Uterus (tissue), 3 donors: ENCODE measurements at regions not wholly inside any gene's neighbourhood (a gene's known extent, or its start where the extent isn't known, plus 50 kb on each side); places are given as distances from the start of the nearest gene placed in this dataset.

Experiments used
- DNase-seq, 2 donors: peaks; one replicate each; pipeline ENCODE4 v3.0.0-alpha.2; 2019 to 2020
- H3K27ac ChIP-seq, 2 donors: fragments of 200-600 bp; sonication (generic); 1 replicate in 1 of 2; 2 replicates in 1 of 2; pipeline ENCODE4 v1.5.1; 2016 to 2018
- H3K27me3 ChIP-seq, 2 donors: fragments of 200-600 bp; sonication (generic); one replicate each; pipeline ENCODE4 v1.5.1; 2018 to 2019; ENCODE audit warnings: control low read depth in 1 of 2
- H3K36me3 ChIP-seq, 2 donors: fragments of 200-600 bp; sonication (generic); one replicate each; pipeline ENCODE4 v1.5.1; 2019; ENCODE audit warnings: control low read depth in 1 of 2
- H3K4me1 ChIP-seq, 2 donors: fragments of 200-600 bp; sonication (generic); one replicate each; pipeline ENCODE4 v1.5.1; 2018 to 2019; ENCODE audit warnings: control low read depth in 1 of 2
- H3K4me3 ChIP-seq, 2 donors: fragments of 200-600 bp; sonication (generic); 1 replicate in 1 of 2; 2 replicates in 1 of 2; pipeline ENCODE4 v1.5.1; 2018 to 2019; ENCODE audit warnings: mild to moderate bottlenecking in 1 of 2
- H3K9me3 ChIP-seq, 2 donors: fragments of 200-600 bp; sonication (generic); one replicate each; pipeline ENCODE4 v1.5.1; 2019; ENCODE audit warnings: control low read depth in 1 of 2
- POLR2A ChIP-seq, 2 donors: fragments of 450-650 bp; IDR thresholded peaks; one replicate each; pipeline ENCODE4 v1.6.1; 2016; ENCODE audit warnings: antibody characterized with exemption in 2 of 2, mild to moderate bottlenecking in 1 of 2, moderate library complexity in 1 of 2
- intact Hi-C: fragments of 100-400 bp; cut with DNase I; formaldehyde crosslinking; loops from one replicate; pipeline ENCODE4 v1.15.1; 2023; ENCODE audit warnings: low total_unique reads
- TF ChIP-seq, protein P1 (sequence below), 4 experiments: fragments of 200-600 bp in 2 of 4; fragments of 450-650 bp in 2 of 4; sonication (generic) in 2 of 4; IDR thresholded peaks; one replicate each; pipeline ENCODE4 v1.5.1; 2016 to 2019; ENCODE audit warnings: antibody characterized with exemption in 4 of 4, mild to moderate bottlenecking in 2 of 4, moderate library complexity in 1 of 4
- donor health status: DM: yes; HTN: yes; CAD: no.

DNA sequence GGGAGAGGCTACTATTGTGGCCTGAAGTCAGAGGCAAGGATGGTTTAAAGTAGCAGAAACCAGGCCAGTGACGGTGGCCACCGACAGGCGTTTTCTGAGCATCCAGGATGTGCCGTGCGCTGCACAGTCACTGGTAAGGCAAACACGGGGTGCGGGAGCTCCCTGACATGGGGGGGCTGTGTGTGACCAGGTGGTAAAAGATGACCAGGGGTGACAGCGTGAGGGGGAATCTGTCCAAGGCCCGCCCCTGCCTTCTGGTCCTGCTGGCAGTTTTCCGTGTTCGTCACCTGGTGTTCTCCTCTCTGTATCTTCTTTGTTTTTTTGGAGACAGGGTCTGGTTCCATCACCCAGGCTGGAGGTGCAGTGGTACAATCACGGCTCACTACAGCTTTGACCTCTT, 167.4 kb downstream of the ICE1 start:
- intact Hi-C loops, result no loop called here
- no peaks in the 10 kb centered on the region for H3K27me3 ChIP-seq

DNA sequence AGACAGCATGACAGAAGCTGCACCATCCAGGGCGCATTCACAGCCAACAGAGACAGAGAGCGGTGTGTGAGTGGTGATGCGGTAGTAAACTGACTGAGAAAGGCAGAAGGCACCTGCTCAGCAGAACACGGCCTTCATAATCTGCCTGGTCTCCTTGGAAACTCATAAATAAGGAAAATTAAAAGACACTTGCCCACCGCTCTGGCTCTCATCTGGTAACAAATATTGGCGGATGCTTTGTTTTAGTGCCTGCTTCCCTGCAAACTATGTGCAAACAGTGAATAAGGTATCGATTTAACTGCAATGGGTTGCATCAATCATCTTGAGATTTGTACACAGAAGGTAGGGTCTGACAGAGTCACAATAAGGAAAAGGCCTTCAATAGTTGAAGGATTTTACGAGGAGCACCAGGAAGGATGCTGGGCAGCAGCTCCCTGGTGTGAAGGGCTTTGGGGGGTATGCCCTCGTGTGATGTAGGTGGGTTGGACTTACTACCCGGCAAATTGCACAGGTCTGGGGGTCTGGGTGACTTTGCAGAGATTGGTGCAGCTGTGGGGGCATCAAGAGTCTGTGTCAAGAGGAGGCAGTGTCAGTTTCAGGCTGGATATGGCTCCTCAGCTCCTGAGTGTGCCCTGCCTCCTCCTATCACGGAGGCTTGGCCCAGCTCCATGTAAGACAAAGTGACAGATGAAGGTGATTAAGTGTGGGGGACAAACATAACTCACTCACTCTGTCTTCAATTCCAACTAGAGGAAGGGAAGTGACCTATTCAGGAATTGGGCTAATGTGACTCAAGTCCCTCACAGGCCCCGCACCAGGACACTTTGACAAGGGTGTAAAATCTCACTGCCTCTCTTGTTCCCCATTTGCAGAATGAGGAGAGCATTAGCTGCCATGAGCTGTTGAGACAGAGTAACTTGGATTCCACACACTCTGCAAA, 166.7 kb downstream of the ICE1 start:
- DNase-seq, result no peak
- no peaks in the 10 kb centered on the region for H3K4me1 ChIP-seq
- TF ChIP-seq POLR2A (IDR thresholded peaks at IDR 0.05), result no peak
- TF ChIP-seq, protein P1, sequence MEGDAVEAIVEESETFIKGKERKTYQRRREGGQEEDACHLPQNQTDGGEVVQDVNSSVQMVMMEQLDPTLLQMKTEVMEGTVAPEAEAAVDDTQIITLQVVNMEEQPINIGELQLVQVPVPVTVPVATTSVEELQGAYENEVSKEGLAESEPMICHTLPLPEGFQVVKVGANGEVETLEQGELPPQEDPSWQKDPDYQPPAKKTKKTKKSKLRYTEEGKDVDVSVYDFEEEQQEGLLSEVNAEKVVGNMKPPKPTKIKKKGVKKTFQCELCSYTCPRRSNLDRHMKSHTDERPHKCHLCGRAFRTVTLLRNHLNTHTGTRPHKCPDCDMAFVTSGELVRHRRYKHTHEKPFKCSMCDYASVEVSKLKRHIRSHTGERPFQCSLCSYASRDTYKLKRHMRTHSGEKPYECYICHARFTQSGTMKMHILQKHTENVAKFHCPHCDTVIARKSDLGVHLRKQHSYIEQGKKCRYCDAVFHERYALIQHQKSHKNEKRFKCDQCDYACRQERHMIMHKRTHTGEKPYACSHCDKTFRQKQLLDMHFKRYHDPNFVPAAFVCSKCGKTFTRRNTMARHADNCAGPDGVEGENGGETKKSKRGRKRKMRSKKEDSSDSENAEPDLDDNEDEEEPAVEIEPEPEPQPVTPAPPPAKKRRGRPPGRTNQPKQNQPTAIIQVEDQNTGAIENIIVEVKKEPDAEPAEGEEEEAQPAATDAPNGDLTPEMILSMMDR (IDR thresholded peaks at IDR 0.05), result no peak
- no peaks in the 10 kb centered on the region for H3K27me3 ChIP-seq
- no peak overlapping the region for H3K4me3 ChIP-seq
- intact Hi-C loops, result no loop called here
- H3K27ac ChIP-seq, result no peak overlapping the region
- H3K36me3 ChIP-seq, result no peaks in the 10 kb centered on the region
- H3K9me3 ChIP-seq, result no peaks in the 10 kb centered on the region

More for the DNA sequence above, 167.4 kb downstream of the ICE1 start:
- Histone ChIP-seq H3K4me1 (no peaks in the 10 kb centered on the region), H3K4me3 (no peak overlapping the region), H3K27ac (no peak overlapping the region), H3K9me3 (no peaks in the 10 kb centered on the region), H3K36me3 (no peaks in the 10 kb centered on the region)
- DNase-seq, result no peak
- TF ChIP-seq POLR2A (IDR thresholded peaks at IDR 0.05), result no peak
- TF ChIP-seq, protein P1 (IDR thresholded peaks at IDR 0.05), result no peak

DNA sequence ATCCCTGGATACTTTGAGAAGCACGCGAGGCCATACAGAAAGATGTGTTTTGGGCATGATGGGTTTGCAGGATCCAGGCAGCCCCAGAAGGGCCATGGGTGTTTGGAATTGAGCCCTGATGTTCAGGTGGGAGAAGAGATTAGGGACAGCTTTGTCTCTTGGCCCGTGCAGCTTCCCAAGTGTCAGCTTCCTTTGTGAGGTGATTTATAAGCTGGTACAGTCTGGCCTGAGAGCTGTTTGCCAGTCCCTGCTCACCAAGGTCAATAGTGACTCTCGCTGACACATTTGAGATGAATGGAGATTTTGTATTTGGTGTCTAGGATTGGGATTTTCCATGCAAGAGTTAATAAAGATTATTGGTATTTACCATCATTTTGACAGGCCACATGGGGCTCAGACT, 165.9 kb downstream of the ICE1 start:
- H3K9me3 ChIP-seq, result no peaks in the 10 kb centered on the region
- H3K4me1 ChIP-seq, result no peaks in the 10 kb centered on the region
- H3K36me3 ChIP-seq, result no peaks in the 10 kb centered on the region
- TF ChIP-seq POLR2A (IDR thresholded peaks at IDR 0.05), result no peak
- TF ChIP-seq, protein P1 (IDR thresholded peaks at IDR 0.05), result no peak
- H3K4me3 ChIP-seq, result no peak overlapping the region
- no peak overlapping the region for H3K27ac ChIP-seq
- no peak for DNase-seq
- H3K27me3 ChIP-seq, result no peaks in the 10 kb centered on the region
- intact Hi-C loops, result no loop called here

DNA sequence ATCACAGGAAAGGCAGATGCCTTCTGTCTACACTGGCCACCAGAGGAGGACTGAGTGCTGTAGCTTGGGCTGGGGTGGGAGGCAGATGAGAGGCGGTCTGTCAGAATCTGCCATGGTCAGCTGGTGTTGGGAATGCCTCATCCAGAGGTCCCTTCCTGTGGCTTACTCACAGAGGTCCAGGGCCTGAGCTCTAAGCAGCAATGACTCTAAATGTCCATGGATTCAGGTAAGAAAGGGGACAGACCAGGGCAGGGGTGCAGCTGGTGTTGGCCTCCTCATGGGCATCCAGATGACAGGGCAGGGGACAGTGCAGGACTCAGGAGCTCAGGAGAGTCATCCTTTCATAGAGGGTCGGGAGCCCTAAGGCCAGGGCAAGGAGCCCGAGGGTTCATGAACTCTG, 165.0 kb downstream of the ICE1 start:
- Histone ChIP-seq H3K36me3 (no peaks in the 10 kb centered on the region), H3K27ac (no peak overlapping the region), H3K27me3 (no peaks in the 10 kb centered on the region), H3K9me3 (no peaks in the 10 kb centered on the region), H3K4me3 (no peak overlapping the region), H3K4me1 (no peaks in the 10 kb centered on the region)
- intact Hi-C loops, result no loop called here
- DNase-seq, result no peak
- TF ChIP-seq, protein P1 (IDR thresholded peaks at IDR 0.05), result no peak
- no peak for TF ChIP-seq POLR2A (IDR thresholded peaks at IDR 0.05)

DNA sequence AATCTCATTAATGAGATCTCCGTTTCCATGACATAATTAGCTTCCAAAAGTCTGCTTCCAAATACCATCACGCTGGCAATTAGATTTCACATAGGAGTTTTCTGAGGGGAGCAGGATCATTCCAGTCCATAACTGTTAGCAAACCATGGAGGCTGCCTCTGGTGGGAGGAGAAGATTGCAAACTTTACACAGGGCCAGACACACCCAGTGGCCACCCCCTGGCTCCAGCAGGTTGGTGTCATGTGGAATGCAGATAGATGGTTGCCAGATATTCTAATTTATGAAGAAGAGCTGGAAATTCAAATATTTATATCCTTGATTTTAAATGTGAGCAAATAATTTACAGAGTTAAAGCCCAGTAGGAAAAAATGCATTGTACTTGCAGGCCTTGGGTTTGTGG, 164.2 kb downstream of the ICE1 start:
- H3K9me3 ChIP-seq, result no peaks in the 10 kb centered on the region
- H3K27me3 ChIP-seq, result no peaks in the 10 kb centered on the region
- TF ChIP-seq, protein P1 (IDR thresholded peaks at IDR 0.05), result no peak
- no peak for TF ChIP-seq POLR2A (IDR thresholded peaks at IDR 0.05)
- H3K4me3 ChIP-seq, result no peak overlapping the region
- intact Hi-C loops, result no loop called here
- no peak overlapping the region for H3K27ac ChIP-seq
- H3K4me1 ChIP-seq, result no peaks in the 10 kb centered on the region
- H3K36me3 ChIP-seq, result no peaks in the 10 kb centered on the region
- DNase-seq, result no peak
